Endothelial cell of umbilical vein (primary cell): ENCODE measurements at regions not wholly inside any gene's neighbourhood (a gene's known extent, or its start where the extent isn't known, plus 50 kb on each side); places are given as distances from the start of the nearest gene placed in this dataset.

ENCODE experiments used
- CTCF ChIP-seq, 2 donors: IDR thresholded peaks; 1 replicate in 1 of 2; 2 replicates in 1 of 2; pipeline ENCODE4 v1.5.1; 2011; ENCODE audit warnings: low read length in 2 of 2, mild to moderate bottlenecking in 2 of 2, moderate library complexity in 2 of 2, control low read depth in 1 of 2, inconsistent platforms in 1 of 2, low read depth in 1 of 2; ENCODE audit not compliant: insufficient read depth in 1 of 2; ENCODE audit errors: extremely low read depth in 1 of 2
- EZH2 ChIP-seq: IDR thresholded peaks from 2 replicates; pipeline ENCODE4 v1.6.1; 2012; ENCODE audit warnings: borderline replicate concordance, low read depth, mild to moderate bottlenecking, moderate library complexity, low read length, inconsistent platforms; ENCODE audit not compliant: severe bottlenecking
- GATA2 ChIP-seq: IDR thresholded peaks from 2 replicates; pipeline ENCODE4 v1.7.0; 2011; ENCODE audit warnings: low read depth, mild to moderate bottlenecking, moderate library complexity, mixed read lengths, low read length; ENCODE audit not compliant: insufficient read length, insufficient read depth
- JUN ChIP-seq: IDR thresholded peaks from 2 replicates; pipeline ENCODE4 v1.6.1; 2011; ENCODE audit warnings: borderline replicate concordance, low read depth; ENCODE audit not compliant: insufficient read length, insufficient read depth
- MYC ChIP-seq: IDR thresholded peaks from one replicate; pipeline ENCODE4 v1.6.1; 2011; ENCODE audit warnings: mild to moderate bottlenecking, low read depth, low read length
- POLR2A ChIP-seq: IDR thresholded peaks from 2 replicates; pipeline ENCODE4 v1.6.1; 2012; ENCODE audit warnings: low read depth, mild to moderate bottlenecking, control low read depth, low read length
- POLR2AphosphoS5 ChIP-seq: IDR thresholded peaks from 2 replicates; pipeline ENCODE4 v1.6.1; 2012; ENCODE audit warnings: low read depth, mild to moderate bottlenecking, control low read depth, low read length, moderate library complexity; ENCODE audit not compliant: insufficient read depth
- TF ChIP-seq, protein P1 (sequence below): IDR thresholded peaks from 2 replicates; pipeline ENCODE4 v1.6.1; 2011; ENCODE audit not compliant: insufficient read depth, insufficient read length

DNA sequence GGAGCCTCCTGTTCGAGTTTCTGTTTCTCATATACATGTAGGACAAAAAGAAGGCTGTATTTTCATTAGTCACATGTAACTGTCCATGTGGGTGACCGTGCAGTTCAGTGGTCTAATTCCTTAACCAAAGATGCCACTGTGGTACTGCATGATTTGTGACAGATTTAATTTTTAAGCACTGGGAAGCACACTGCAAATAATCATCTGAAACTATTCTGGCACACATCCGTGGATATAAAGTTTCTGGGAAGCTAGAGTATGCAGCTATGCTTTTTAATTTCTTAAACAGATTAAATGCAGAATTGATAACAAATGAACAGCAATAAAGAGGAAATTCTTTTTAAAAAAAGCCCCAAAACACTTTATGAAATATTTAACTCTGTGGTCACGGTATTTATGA lies 254.8 kb downstream of the LMO4 start:
- no peak for TF ChIP-seq POLR2A
- TF ChIP-seq CTCF (IDR thresholded peaks at IDR 0.05; ENCODE audit: extremely low read depth in 1 of 2, insufficient read depth in 1 of 2, low read depth in 1 of 2, low read length in 2 of 2), result no peak
- no peak for TF ChIP-seq POLR2AphosphoS5
- no peak for TF ChIP-seq JUN
- TF ChIP-seq, protein P1, sequence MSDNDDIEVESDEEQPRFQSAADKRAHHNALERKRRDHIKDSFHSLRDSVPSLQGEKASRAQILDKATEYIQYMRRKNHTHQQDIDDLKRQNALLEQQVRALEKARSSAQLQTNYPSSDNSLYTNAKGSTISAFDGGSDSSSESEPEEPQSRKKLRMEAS, result no peak
- no peak for TF ChIP-seq EZH2
- TF ChIP-seq GATA2, result no peak
- no peak for TF ChIP-seq MYC
